Right lung (tissue), 2 donors: ENCODE measurements at regions not wholly inside any gene's neighbourhood (a gene's known extent, or its start where the extent isn't known, plus 50 kb on each side); places are given as distances from the start of the nearest gene placed in this dataset.

Experiments used
- DNase-seq, 2 donors: peaks; one replicate each; pipeline ENCODE4 v3.0.0-alpha.2; 2013

- no peak for DNase-seq
Observed at GRCh38 chr2:211067029-211067428, 510.6 kb downstream of the CPS1 start.

- no peak for DNase-seq
Observed at GRCh38 chr2:211068108-211068780, 511.8 kb downstream of the CPS1 start.

GRCh38 chr2:211070547-211070946, 514.1 kb downstream of the CPS1 start:
- no peak for DNase-seq

GRCh38 chr2:211077216-211077767, 520.9 kb downstream of the CPS1 start:
- no peak for DNase-seq

GRCh38 chr2:211084352-211084751, 528.0 kb downstream of the CPS1 start:
- DNase-seq: no peak

- DNase-seq: no peak
Observed at GRCh38 chr2:211085056-211085680, 528.8 kb downstream of the CPS1 start.

- no peak for DNase-seq
Observed at GRCh38 chr2:211086049-211086448, 529.6 kb downstream of the CPS1 start.

- DNase-seq: no peak
Observed at GRCh38 chr2:211089127-211089526, 532.7 kb downstream of the CPS1 start.

- DNase-seq: no peak
Observed at GRCh38 chr2:211093743-211094303, 537.4 kb downstream of the CPS1 start.

GRCh38 chr2:211103989-211104388, 547.6 kb downstream of the CPS1 start:
- no peak for DNase-seq

GRCh38 chr2:211113334-211114175, 557.2 kb downstream of the CPS1 start:
- DNase-seq: no peak

GRCh38 chr2:211114826-211115455, 558.5 kb downstream of the CPS1 start:
- no peak for DNase-seq

GRCh38 chr2:211117026-211117425, 560.6 kb downstream of the CPS1 start:
- DNase-seq: no peak

GRCh38 chr2:211126256-211126655, 569.9 kb downstream of the CPS1 start:
- DNase-seq: no peak

GRCh38 chr2:211127501-211127900, 571.1 kb downstream of the CPS1 start:
- DNase-seq: no peak

GRCh38 chr2:211128287-211128686, 571.9 kb downstream of the CPS1 start:
- no peak for DNase-seq

- no peak for DNase-seq
Observed at GRCh38 chr2:211129798-211130197, 573.4 kb downstream of the CPS1 start.

- DNase-seq: no peak
Observed at GRCh38 chr2:211132046-211132445, 575.6 kb downstream of the CPS1 start.

- no peak for DNase-seq
Observed at GRCh38 chr2:211132573-211132972, 576.2 kb downstream of the CPS1 start.

- DNase-seq: no peak
Observed at GRCh38 chr2:211133766-211134165, 577.4 kb downstream of the CPS1 start.

- DNase-seq: no peak
Observed at GRCh38 chr2:211138551-211138950, 582.2 kb downstream of the CPS1 start.

GRCh38 chr2:211141646-211142045, 585.2 kb downstream of the CPS1 start:
- no peak for DNase-seq
